ENCODE measurements at regions not wholly inside any gene's neighbourhood (a gene's known extent, or its start where the extent isn't known, plus 50 kb on each side); places are given as distances from the start of the nearest gene placed in this dataset.
"Not testable (repeated sequence)": the region's sequence is repeated elsewhere in the genome, so short reads cannot be mapped to it uniquely, and the experiment has no call there.

DNA sequence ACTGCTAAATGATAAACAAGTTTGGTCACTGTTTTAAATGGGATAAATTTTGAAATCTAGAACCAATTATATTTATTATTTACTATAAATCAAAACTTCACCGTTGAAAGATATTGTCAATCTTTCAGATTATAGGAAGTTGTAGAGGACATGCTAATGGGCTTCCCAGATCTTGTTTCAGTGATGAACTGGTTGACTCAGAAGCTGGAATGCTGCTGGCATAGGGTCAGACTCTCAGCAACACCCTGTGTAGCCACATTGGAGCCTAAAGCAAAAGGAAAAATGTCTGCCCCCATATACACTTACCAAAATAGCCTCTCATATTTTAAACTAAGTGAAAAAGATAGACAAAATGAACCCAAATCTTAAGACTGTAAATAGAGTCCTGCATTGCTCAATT lies 916.9 kb upstream of the SOX9 start:
- DNase-seq (ENCODE audit: low spot score): no peak

DNA sequence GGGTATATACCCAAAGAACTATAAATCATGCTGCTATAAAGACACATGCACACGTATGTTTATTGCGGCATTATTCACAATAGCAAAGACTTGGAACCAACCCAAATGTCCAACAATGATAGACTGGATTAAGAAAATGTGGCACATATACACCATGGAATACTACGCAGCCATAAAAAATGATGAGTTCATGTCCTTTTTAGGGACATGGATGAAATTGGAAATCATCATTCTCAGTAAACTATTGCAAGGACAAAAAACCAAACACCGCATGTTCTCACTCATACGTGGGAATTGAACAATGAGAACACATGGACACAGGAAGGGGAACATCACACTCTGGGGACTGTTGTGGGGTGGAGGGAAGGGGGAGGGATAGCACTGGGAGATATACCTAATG lies 914.9 kb upstream of the SOX9 start:
- DNase-seq (ENCODE audit: low spot score): not testable (repeated sequence)

DNA sequence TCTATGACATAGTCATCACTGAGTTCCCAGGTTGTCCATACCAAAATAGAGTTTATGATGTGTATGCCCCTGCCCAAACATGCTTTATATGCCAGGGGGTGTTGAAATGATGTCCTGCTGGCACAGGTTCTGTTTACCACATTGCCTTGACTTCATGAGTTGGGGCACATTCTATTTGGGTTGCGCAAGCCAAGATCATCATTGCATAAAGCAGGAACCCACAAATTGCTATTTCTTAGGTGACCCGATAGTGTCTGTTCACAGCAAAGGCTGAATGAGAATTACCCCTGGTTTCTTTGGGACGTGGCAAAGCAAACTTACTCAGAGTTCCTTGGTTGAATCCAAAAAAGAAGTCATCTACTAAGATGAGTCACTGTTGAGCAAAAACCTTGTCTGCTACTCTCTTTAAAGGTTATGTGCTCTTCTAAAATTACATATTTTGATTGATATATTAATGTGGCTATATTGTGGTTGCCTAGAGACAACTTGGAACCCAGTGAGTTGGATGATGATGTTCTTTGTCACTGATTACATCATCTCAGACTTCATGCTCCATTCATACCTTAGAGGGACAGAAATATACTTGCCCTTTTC lies 912.6 kb upstream of the SOX9 start:
- no peak for DNase-seq (ENCODE audit: low spot score)

GRCh38 chr17:71213936-71214335 lies 906.9 kb upstream of the SOX9 start:
- no peak for DNase-seq (ENCODE audit: low spot score)

GRCh38 chr17:71217769-71218168 lies 903.1 kb upstream of the SOX9 start:
- no peak for DNase-seq (ENCODE audit: low spot score)

- DNase-seq (ENCODE audit: low spot score): no peak
These were observed 895.8 kb upstream of the SOX9 start for GRCh38 chr17:71224824-71225575.

GRCh38 chr17:71227841-71228240 lies 893.0 kb upstream of the SOX9 start:
- no peak for DNase-seq (ENCODE audit: low spot score)

DNA sequence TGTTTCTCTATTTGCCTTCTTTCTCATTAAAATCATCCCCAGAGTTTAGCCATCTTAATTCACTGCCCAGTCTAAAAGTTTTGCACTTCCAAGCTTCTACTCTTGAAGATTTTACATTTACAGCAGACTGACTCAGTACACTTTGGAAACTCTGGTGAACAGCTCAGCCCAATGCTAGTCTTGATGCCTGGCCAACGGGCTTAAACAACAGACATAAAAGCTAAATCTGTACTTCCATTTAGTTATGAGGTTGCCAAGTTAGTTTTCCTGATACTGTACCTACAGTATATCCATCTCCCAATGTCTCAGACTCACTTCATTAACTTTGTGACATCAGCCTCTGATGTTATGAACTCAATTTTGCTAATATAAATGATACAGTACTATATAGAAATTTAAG lies 891.8 kb upstream of the SOX9 start:
- DNase-seq (ENCODE audit: low spot score): no peak

DNA sequence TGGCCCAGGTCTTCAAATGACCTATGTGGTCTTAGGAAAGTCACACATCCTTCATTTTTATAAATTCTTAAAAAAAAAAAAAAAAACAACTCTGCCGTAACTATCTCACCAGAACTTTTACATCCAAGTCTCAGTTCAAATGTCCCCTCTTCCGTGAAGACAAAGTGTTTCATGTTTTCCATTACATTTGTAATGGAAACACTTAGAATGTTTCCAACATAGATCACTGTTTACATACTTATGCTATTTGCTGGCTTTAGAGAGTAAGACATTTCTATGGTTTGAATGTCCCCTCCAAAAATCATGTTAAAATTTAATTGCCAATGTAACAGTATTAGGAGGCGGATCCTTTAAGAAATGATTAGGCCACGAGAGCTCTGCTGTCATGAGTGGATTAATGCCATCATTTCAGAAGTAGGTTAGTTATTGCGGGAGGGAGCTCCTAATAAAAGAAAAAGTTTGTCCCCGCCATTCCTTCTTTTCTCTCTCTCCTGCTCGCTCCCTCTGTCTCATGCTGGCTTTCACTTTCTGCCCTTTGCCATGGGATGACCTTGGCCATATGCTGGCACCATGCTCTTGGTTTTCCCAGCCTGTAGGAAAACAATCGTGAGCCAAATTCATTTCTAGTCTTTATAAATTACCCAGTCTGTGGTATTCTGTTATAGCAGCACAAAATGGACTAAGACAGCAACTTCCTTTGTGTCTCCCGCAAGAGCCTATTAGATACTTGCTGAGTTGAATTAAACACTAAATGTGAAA lies 887.8 kb upstream of the SOX9 start:
- no peak for DNase-seq (ENCODE audit: low spot score)

DNA sequence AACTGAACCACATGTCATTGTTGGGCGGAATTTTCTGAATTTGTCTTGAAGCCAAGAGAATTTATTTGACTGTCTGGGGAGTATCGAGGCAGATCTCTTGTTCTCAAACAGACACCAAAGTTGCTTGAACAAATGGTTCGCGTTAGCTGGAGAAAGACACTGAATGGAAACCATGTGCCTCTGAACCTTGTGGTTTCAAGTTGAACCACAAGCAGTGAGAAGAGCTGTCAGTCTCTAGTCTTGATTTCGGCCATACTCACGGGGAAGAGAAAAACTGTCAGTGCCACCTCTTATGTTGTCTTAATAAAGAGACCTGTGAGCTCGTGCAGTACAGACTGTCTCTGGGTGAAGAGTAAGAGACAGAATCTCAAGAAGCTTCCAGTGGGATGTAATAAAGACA lies 886.5 kb upstream of the SOX9 start:
- no peak for DNase-seq (ENCODE audit: low spot score)

- no peak for DNase-seq (ENCODE audit: low spot score)
These were observed 882.8 kb upstream of the SOX9 start for GRCh38 chr17:71237903-71238538.

GRCh38 chr17:71247441-71248015 lies 873.3 kb upstream of the SOX9 start:
- no peak for DNase-seq (ENCODE audit: low spot score)

GRCh38 chr17:71251276-71251675 lies 869.5 kb upstream of the SOX9 start:
- DNase-seq (ENCODE audit: low spot score): no peak

- DNase-seq (ENCODE audit: low spot score): no peak
These were observed 868.9 kb upstream of the SOX9 start for GRCh38 chr17:71251951-71252350.

- DNase-seq (ENCODE audit: low spot score): no peak
These were observed 868.4 kb upstream of the SOX9 start for GRCh38 chr17:71252436-71252835.

DNA sequence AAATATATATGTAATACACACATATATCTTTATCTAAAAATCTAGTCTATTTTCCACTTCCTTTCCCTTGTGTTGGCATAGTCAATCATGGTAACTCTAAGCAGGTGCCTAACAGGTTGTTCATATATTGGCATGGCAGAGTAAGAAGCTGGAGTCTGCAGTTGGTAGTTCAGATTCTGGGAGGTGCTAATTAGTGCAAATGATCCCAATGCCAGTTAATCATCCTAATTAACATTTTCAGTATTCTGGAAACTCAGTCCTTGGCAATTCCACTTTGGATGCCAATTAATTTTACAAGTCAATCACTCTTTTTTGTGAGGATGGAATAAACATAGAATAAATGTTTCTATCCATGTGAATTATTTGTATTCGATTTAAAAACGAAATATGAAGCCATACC lies 863.7 kb upstream of the SOX9 start:
- DNase-seq (ENCODE audit: low spot score): no peak

- DNase-seq (ENCODE audit: low spot score): no peak
These were observed 860.4 kb upstream of the SOX9 start for GRCh38 chr17:71260366-71260940.

- DNase-seq (ENCODE audit: low spot score): no peak
These were observed 858.2 kb upstream of the SOX9 start for GRCh38 chr17:71262586-71262985.

GRCh38 chr17:71267668-71268067 lies 853.2 kb upstream of the SOX9 start:
- no peak for DNase-seq (ENCODE audit: low spot score)

- DNase-seq (ENCODE audit: low spot score): no peak
These were observed 851.6 kb upstream of the SOX9 start for GRCh38 chr17:71269201-71269600.

DNA sequence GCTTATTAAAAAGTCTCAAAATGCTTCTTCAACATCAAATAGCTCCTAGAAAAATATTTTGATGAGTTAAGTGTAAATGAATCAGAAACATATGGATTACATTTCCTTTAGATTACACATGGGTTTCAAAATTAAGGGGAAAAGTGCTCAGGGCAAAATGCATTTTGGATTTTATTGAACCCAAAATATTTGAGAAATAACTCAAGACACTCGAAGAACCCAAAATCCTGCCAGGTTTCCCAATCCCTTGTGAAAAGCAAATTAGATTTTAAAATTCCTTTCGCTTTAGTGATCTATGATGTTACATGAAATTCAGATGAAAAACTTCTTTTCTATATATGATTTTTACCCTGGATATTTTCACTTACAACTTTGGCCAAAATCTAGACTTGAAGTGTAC lies 847.4 kb upstream of the SOX9 start:
- DNase-seq (ENCODE audit: low spot score): no peak

DNA sequence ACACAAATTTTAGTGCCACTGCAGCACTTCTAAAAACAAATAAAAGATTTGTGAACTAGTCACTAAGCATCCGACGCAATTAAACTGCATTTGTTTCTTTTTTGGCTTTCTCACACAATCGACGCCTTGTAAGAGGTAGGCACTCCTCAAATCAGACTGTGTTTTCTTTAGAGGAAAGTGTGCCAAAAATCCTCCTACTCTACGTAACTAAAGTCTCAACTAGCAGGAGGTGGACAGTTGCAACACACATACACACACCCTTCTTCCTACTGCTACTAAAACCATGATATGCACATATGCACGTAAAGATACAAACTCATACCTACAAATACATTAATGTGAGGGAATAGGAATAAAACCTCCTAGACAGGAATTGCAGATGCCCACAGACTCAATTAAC lies 844.7 kb upstream of the SOX9 start:
- DNase-seq (ENCODE audit: low spot score): no peak
